ENCODE measurements at regions not wholly inside any gene's neighbourhood (a gene's known extent, or its start where the extent isn't known, plus 50 kb on each side); places are given as distances from the start of the nearest gene placed in this dataset.

- ChIA-PET CTCF (no interaction called here), RAD21 (ENCODE audit: unreplicated experiment) (no interaction called here), SMC1A (ENCODE audit: uncharacterized antibody, unreplicated experiment) (no interaction called here), POLR2A (no interaction called here)
- no peak overlapping the region for H3K9ac ChIP-seq (ENCODE audit: control insufficient read depth, insufficient read depth, low read length)
- WGBS (ENCODE audit: insufficient coverage, insufficient replicate concordance, low lambda C conversion rate, missing lambda C conversion rate): 0% methylated on average over 1 of the region's 1 CpG
- no peak for FAIRE-seq
- no peaks in the 10 kb centered on the region for H3K79me2 ChIP-seq (ENCODE audit: control insufficient read depth, insufficient read depth, low read length)
- no TSS peak for BruUV-seq (replicated peaks)
- no peak overlapping the region for H3K4me3 ChIP-seq
- in situ Hi-C loops (cut with MboI): no loop called here
- no peaks in the 10 kb centered on the region for H3K36me3 ChIP-seq (ENCODE audit: control insufficient read depth in 2 of 2, insufficient read depth in 2 of 2, low read length in 1 of 2)
- no peak overlapping the region for H2AFZ ChIP-seq (ENCODE audit: control insufficient read depth, low read depth, low read length)
- no peaks in the 10 kb centered on the region for H3K27me3 ChIP-seq (replicated peaks in 1 of 2; ENCODE audit: control insufficient read depth in 2 of 2, insufficient read depth in 2 of 2, low read length in 1 of 2)
- no peaks in the 10 kb centered on the region for H3K9me3 ChIP-seq (replicated peaks; ENCODE audit: control insufficient read depth, insufficient read depth, low read length)
- TF ChIP-seq ASH2L (IDR thresholded peaks at IDR 0.05; ENCODE audit: borderline replicate concordance, low read depth): no peak
- TF ChIP-seq EGR1 (IDR thresholded peaks at IDR 0.05; ENCODE audit: borderline replicate concordance in 1 of 2, low read depth in 2 of 2, low read length in 2 of 2): no peak
- H3K4me1 ChIP-seq (ENCODE audit: control insufficient read depth, insufficient read depth, low read length): no peaks in the 10 kb centered on the region
- ATAC-seq: no peak
- DNase-seq (ENCODE audit: low read depth, low spot score): no peak
- no peak overlapping the region for H3K4me2 ChIP-seq (ENCODE audit: control insufficient read depth, insufficient read depth)
- intact Hi-C loops (cut with micrococcal nuclease; ENCODE audit: unreplicated experiment): no loop called here
- H4K20me1 ChIP-seq (ENCODE audit: control insufficient read depth, insufficient read depth): no peaks in the 10 kb centered on the region
- no peak overlapping the region for H3K27ac ChIP-seq (ENCODE audit: control insufficient read depth, insufficient read depth)
Observed at GRCh38 chr2:14552286-14552685, 80.2 kb upstream of the LRATD1 start.

GRCh38 chr2:14552818-14553217 is 79.7 kb upstream of the LRATD1 start:
- DNase-seq (ENCODE audit: low read depth, low spot score): no peak
- CTCF ChIA-PET: no interaction called here
- 38% methylated on average over 2 of the region's 2 CpGs for WGBS (ENCODE audit: insufficient coverage, insufficient replicate concordance, low lambda C conversion rate, missing lambda C conversion rate)

More at GRCh38 chr2:14552818-14553217, 79.7 kb upstream of the LRATD1 start:
- Histone ChIP-seq H3K27me3 (replicated peaks in 1 of 2; ENCODE audit: control insufficient read depth in 2 of 2, insufficient read depth in 2 of 2, low read length in 1 of 2) (no peaks in the 10 kb centered on the region), H3K9me3 (replicated peaks; ENCODE audit: control insufficient read depth, insufficient read depth, low read length) (no peaks in the 10 kb centered on the region), H4K20me1 (ENCODE audit: control insufficient read depth, insufficient read depth) (no peaks in the 10 kb centered on the region), H3K27ac (ENCODE audit: control insufficient read depth, insufficient read depth) (no peak overlapping the region), H3K4me1 (ENCODE audit: control insufficient read depth, insufficient read depth, low read length) (no peaks in the 10 kb centered on the region), H3K79me2 (ENCODE audit: control insufficient read depth, insufficient read depth, low read length) (no peaks in the 10 kb centered on the region), H3K4me3 (no peak overlapping the region), H3K36me3 (ENCODE audit: control insufficient read depth in 2 of 2, insufficient read depth in 2 of 2, low read length in 1 of 2) (no peaks in the 10 kb centered on the region), H3K9ac (ENCODE audit: control insufficient read depth, insufficient read depth, low read length) (no peak overlapping the region), H3K4me2 (ENCODE audit: control insufficient read depth, insufficient read depth) (no peak overlapping the region), H2AFZ (ENCODE audit: control insufficient read depth, low read depth, low read length) (no peak overlapping the region)
- TF ChIP-seq RUNX3 (IDR thresholded peaks at IDR 0.05; ENCODE audit: low read length) (no peak), NFYB (IDR thresholded peaks at IDR 0.05; ENCODE audit: insufficient read depth, low read depth, low read length) (no peak)
- BruUV-seq (replicated peaks): no TSS peak
- intact Hi-C loops (cut with micrococcal nuclease; ENCODE audit: unreplicated experiment) (no loop called here), in situ Hi-C loops (cut with MboI) (no loop called here)
- SMC1A ChIA-PET (ENCODE audit: uncharacterized antibody, unreplicated experiment): no interaction called here
- FAIRE-seq: no peak
- no peak for ATAC-seq
- POLR2A ChIA-PET: no interaction called here
- RAD21 ChIA-PET (ENCODE audit: unreplicated experiment): no interaction called here
